Suprapubic skin (tissue), 4 donors: ENCODE measurements at regions not wholly inside any gene's neighbourhood (a gene's known extent, or its start where the extent isn't known, plus 50 kb on each side); places are given as distances from the start of the nearest gene placed in this dataset.

Source experiments
- DNase-seq, 2 donors: peaks; one replicate each; pipeline ENCODE4 v3.0.0-alpha.2; 2019; ENCODE audit warnings: low spot score in 2 of 2
- H3K27ac ChIP-seq: fragments of 200-600 bp; sonication (generic); one replicate; pipeline ENCODE4 v1.5.1; 2019
- H3K27me3 ChIP-seq: fragments of 200-600 bp; sonication (generic); one replicate; pipeline ENCODE4 v1.5.1; 2019
- H3K36me3 ChIP-seq: fragments of 200-600 bp; sonication (generic); one replicate; pipeline ENCODE4 v1.5.1; 2019
- H3K4me1 ChIP-seq: fragments of 200-600 bp; sonication (generic); one replicate; pipeline ENCODE4 v1.5.1; 2019
- H3K4me3 ChIP-seq: fragments of 200-600 bp; sonication (generic); one replicate; pipeline ENCODE4 v1.5.1; 2019; ENCODE audit warnings: mild to moderate bottlenecking
- H3K9me3 ChIP-seq: fragments of 200-600 bp; sonication (generic); one replicate; pipeline ENCODE4 v1.5.1; 2019
- EP300 ChIP-seq: sonication (generic); formaldehyde crosslinking; IDR thresholded peaks from one replicate; pipeline ENCODE4 v1.6.1; 2017; ENCODE audit warnings: antibody characterized with exemption
- POLR2A ChIP-seq, 2 donors: fragments of 450-650 bp; IDR thresholded peaks; one replicate each; pipeline ENCODE4 v1.6.1; 2017; ENCODE audit warnings: antibody characterized with exemption in 2 of 2, mild to moderate bottlenecking in 2 of 2, moderate library complexity in 2 of 2
- POLR2AphosphoS5 ChIP-seq, 3 donors: sonication (generic); formaldehyde crosslinking; IDR thresholded peaks; one replicate each; pipeline ENCODE4 v1.6.1; 2017; ENCODE audit warnings: antibody characterized with exemption in 3 of 3
- WGBS: methylation state at CpG from one replicate; pipeline ENCODE4 v1.1.5; 2018; 5-methylcytosine and 5-hydroxymethylcytosine counted together
- TF ChIP-seq, protein P1 (sequence below), 2 donors: fragments of 200-600 bp in 1 of 2; fragments of 450-650 bp in 1 of 2; sonication (generic) in 1 of 2; IDR thresholded peaks; one replicate each; pipeline ENCODE4 v1.5.1; 2016 to 2019; ENCODE audit warnings: antibody characterized with exemption in 2 of 2, mild to moderate bottlenecking in 1 of 2, moderate library complexity in 1 of 2

DNA sequence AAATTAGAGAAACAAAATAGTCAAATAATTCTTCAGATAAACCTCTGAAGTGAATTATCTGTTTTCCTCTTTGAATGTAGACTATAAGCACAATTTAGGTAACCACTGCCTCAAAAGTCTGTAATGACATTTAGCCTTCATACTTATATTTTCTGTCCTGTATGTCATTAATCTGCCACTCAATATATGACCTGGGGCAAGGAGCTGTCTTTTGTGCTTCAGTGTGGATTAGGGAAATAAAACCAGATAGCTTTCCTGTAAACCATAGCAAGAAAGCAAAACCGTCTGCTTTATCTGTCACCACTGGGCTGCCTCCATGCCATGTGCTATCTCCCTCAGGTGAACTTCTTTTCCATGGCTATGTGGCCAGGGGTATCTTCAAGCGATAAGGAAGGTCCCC, 606.6 kb upstream of the C9orf72 start:
- DNase-seq: no peak
- WGBS: 52% methylated on average over 2 of the region's 2 CpGs
- Histone ChIP-seq H3K4me1 (no peaks in the 10 kb centered on the region), H3K36me3 (no peaks in the 10 kb centered on the region), H3K27me3 (no peaks in the 10 kb centered on the region), H3K27ac (no peak overlapping the region), H3K9me3 (no peaks in the 10 kb centered on the region), H3K4me3 (no peak overlapping the region)
- TF ChIP-seq POLR2AphosphoS5 (IDR thresholded peaks at IDR 0.05) (no peak), EP300 (no peak), POLR2A (IDR thresholded peaks at IDR 0.05) (no peak)
- TF ChIP-seq, protein P1, sequence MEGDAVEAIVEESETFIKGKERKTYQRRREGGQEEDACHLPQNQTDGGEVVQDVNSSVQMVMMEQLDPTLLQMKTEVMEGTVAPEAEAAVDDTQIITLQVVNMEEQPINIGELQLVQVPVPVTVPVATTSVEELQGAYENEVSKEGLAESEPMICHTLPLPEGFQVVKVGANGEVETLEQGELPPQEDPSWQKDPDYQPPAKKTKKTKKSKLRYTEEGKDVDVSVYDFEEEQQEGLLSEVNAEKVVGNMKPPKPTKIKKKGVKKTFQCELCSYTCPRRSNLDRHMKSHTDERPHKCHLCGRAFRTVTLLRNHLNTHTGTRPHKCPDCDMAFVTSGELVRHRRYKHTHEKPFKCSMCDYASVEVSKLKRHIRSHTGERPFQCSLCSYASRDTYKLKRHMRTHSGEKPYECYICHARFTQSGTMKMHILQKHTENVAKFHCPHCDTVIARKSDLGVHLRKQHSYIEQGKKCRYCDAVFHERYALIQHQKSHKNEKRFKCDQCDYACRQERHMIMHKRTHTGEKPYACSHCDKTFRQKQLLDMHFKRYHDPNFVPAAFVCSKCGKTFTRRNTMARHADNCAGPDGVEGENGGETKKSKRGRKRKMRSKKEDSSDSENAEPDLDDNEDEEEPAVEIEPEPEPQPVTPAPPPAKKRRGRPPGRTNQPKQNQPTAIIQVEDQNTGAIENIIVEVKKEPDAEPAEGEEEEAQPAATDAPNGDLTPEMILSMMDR (IDR thresholded peaks at IDR 0.05): no peak

DNA sequence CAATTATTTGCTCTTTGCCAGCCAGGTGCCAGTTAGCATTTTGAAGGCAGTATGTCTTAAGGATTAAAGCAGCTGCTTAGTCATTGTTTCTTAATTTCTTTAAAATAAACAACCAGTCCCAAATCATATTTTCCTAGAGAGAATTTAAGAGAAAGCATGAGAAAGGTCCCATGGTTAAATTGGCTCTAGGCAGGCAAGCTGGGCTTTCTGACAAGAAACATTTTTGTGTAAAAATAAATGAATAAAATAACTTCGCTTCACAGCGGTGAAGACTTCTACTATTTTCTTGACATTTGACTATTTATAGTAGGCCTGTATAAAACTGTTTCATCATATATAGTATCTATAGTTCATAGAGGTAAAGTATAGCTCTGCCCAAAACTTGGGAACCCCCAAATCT, 617.7 kb upstream of the C9orf72 start:
- Histone ChIP-seq H3K4me3 (no peak overlapping the region), H3K9me3 (no peaks in the 10 kb centered on the region)
- 64% methylated on average over 2 of the region's 2 CpGs for whole genome bisulfite sequencing

DNA sequence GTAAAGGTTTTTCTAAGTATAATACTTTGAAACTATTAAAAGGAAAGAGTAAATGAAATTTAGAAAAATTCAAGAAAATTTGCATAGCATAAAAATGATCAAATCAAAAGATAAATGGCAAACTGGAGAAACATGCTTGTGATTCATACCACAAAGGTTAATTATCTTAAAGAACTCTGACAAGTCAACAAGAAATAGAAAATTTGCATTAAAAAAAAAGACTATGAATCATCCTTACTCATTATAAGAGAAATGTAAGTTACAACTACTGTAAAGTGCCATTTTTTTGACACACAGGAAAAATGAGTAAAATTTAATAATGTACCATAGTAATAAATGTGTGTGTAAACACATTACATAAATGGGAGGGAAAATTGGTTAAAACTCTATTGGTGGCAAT, 624.4 kb upstream of the C9orf72 start:
- Histone ChIP-seq H3K27ac (no peak overlapping the region), H3K4me1 (no peaks in the 10 kb centered on the region), H3K4me3 (no peak overlapping the region), H3K27me3 (no peaks in the 10 kb centered on the region), H3K36me3 (no peaks in the 10 kb centered on the region), H3K9me3 (no peaks in the 10 kb centered on the region)
- no peak for DNase-seq
- TF ChIP-seq, protein P1 (IDR thresholded peaks at IDR 0.05): no peak
- no peak for TF ChIP-seq POLR2AphosphoS5 (IDR thresholded peaks at IDR 0.05)
- no peak for TF ChIP-seq POLR2A (IDR thresholded peaks at IDR 0.05)
- TF ChIP-seq EP300: no peak

More for the DNA sequence above, 617.7 kb upstream of the C9orf72 start:
- no peak overlapping the region for H3K27ac ChIP-seq
- H3K4me1 ChIP-seq: no peaks in the 10 kb centered on the region
- H3K36me3 ChIP-seq: no peaks in the 10 kb centered on the region
- H3K27me3 ChIP-seq: no peaks in the 10 kb centered on the region
- TF ChIP-seq POLR2AphosphoS5 (IDR thresholded peaks at IDR 0.05) (no peak), EP300 (no peak), POLR2A (IDR thresholded peaks at IDR 0.05) (no peak)
- TF ChIP-seq, protein P1 (IDR thresholded peaks at IDR 0.05): no peak
- DNase-seq: no peak

DNA sequence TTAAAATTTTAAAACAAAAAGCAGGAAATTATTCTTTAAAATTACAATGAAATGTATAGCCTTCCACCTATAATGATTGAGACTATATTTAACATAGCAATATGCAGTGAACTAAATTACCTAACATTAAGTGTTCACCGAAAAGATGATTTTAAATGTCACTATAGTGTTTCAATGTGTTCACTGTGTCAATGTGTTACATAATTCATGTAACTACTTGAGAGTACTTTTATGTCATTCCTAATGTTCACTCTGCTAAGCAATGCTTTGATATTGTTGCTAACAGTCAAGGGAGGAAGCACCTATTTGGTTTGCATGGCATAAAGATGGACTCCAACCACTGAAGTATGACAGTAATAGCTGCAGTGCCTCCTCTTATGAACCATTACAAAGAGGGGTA, 629.8 kb upstream of the C9orf72 start:
- no peaks in the 10 kb centered on the region for H3K4me1 ChIP-seq
- WGBS: 91% methylated on average over 1 of the region's 1 CpG
- no peaks in the 10 kb centered on the region for H3K9me3 ChIP-seq
- no peaks in the 10 kb centered on the region for H3K27me3 ChIP-seq
- no peak overlapping the region for H3K27ac ChIP-seq
- H3K4me3 ChIP-seq: no peak overlapping the region
- DNase-seq: no peak
- TF ChIP-seq POLR2A (IDR thresholded peaks at IDR 0.05) (no peak), POLR2AphosphoS5 (IDR thresholded peaks at IDR 0.05) (no peak), EP300 (no peak)
- TF ChIP-seq, protein P1 (IDR thresholded peaks at IDR 0.05): no peak
- H3K36me3 ChIP-seq: no peaks in the 10 kb centered on the region

DNA sequence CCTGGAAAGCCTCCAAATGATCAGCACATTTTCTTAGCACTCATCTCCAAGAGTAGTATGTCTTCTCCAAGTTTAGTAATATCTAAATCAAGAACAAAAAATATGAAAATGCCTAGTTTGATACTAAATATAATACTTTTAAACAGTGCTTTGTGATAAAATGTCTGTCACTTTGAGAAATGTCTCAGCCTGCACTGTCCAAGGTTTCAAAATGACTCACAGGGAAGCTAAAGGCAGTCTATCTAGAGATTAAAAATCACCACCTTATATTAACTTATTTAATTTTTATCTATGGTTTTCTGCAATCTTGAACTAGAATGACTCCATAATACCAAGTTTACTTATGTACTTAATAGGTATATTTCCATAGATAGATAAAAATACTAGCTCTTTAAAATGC, 633.0 kb upstream of the C9orf72 start:
- Histone ChIP-seq H3K4me3 (no peak overlapping the region), H3K9me3 (no peaks in the 10 kb centered on the region), H3K36me3 (no peaks in the 10 kb centered on the region), H3K27me3 (no peaks in the 10 kb centered on the region), H3K4me1 (no peaks in the 10 kb centered on the region), H3K27ac (no peak overlapping the region)
- no peak for DNase-seq
- TF ChIP-seq POLR2A (IDR thresholded peaks at IDR 0.05) (no peak), POLR2AphosphoS5 (IDR thresholded peaks at IDR 0.05) (no peak), EP300 (no peak)
- TF ChIP-seq, protein P1 (IDR thresholded peaks at IDR 0.05): no peak
